Cerebellar cortex (tissue), 1 donor: ENCODE measurements at regions not wholly inside any gene's neighbourhood (a gene's known extent, or its start where the extent isn't known, plus 50 kb on each side); places are given as distances from the start of the nearest gene placed in this dataset.
A peak's percentile ranks its signal among the peaks of the same experiment; 100 is the strongest.

Source experiments
- DNase-seq: peaks from one replicate; pipeline ENCODE4 v3.0.0-alpha.2; 2015; ENCODE audit warnings: low spot score

DNA sequence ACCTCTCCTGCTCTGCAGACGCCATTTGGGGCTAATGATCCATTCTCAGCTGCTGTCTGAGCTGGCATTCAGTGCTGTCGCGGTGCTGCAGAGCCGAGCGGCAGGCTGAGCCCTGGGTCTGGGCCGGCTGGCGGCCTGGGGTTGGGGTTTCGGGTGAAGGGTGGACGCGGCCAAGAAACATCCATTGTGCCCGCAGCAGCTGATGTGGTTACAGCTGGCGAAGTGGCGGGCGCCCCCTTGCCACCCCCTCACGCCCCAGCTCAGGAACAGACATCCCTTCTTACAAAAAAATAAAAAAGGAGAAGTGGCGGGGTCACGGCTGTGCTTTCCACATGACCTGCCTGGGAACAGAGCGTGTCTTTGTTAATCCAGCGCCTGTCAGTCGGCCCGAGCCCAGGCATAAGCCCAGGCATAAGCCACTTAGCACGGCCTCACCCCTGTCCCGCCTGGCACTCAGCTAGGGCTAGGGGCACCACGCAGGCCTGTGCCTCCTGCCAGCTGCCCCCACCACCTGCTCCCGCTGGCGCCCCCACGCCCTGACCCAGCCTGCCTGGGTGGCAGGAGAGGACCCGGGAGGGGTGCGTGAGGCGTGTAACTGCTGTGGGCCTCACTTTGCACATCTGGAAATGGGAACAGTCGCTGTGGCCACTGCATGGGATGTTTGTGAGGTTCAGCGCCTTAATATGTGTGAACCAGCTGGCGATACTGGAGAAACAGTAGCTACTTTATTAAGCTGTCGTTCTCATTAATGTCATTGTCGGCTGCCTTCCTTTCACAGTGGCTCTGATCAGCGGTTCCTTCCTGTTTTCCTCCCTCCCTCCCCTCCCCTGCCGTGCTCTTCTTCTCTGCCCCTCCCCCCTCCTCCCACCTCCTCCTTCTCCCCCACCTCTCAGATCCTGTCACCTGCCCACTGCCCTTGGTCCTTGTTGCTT is 197.7 kb upstream of the CIBAR2 start:
- DNase-seq = no peak

GRCh38 chr16:85310868-85311585 is 198.8 kb upstream of the CIBAR2 start:
- peak; percentile 67 for DNase-seq

GRCh38 chr16:85311741-85312140 is 199.5 kb upstream of the CIBAR2 start:
- DNase-seq = no peak

GRCh38 chr16:85312174-85312573 is 199.9 kb upstream of the CIBAR2 start:
- no peak for DNase-seq

- DNase-seq = no peak
These were observed 200.6 kb upstream of the CIBAR2 start for GRCh38 chr16:85312642-85313525.

- DNase-seq = no peak
These were observed 201.4 kb upstream of the CIBAR2 start for GRCh38 chr16:85313526-85314301.

- no peak for DNase-seq
These were observed 202.3 kb upstream of the CIBAR2 start for GRCh38 chr16:85314512-85314971.

DNA sequence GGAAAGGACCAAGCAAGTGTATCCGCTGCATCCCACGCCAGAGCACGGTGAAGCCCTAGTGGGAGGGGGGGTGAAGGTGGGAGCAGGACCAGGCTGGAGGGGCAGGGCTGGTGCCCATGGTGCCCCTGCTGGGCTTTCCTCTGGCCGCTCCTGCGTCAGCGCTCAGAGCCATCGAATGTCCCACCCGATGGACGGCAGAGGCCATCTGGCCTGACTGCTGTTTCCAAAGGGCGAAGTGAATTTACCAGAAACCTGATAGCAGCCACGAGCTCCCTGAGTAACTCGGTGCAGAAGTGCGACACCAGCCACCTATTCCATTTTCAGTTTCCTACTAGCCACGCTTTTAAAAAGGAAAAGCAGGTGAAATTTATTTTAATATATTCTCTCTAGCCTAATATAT is 203.6 kb upstream of the CIBAR2 start:
- DNase-seq = no peak

DNA sequence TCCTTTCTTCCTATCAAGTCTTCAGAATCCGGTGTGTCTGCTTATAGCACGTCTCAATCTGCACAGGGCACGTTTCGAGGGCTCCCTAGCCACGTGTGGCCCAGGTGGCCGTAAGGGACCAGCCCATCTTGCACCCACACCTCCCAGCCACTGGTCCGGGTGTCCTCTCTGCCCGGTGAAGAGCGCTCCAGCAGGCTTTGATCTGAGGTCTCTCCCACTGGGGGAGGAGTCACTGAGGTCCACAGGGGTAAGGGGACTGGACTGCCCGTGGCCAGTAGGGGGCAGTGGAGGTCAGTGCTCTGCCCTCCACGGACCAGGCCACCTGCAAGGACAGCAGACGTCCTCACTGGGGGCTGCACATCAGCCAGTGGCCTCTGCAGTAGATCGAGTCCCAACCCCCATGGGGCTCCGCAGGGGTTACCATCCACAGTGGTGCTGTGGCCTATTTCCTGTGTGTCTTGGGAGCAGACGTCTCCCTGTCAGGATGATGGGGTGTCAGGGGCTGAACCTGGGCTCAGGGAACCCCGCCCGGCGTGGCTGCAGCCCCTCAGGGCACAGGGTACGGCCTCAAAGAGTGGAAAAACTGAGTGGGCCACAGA is 204.1 kb upstream of the CIBAR2 start:
- peak; percentile 72 for DNase-seq

DNA sequence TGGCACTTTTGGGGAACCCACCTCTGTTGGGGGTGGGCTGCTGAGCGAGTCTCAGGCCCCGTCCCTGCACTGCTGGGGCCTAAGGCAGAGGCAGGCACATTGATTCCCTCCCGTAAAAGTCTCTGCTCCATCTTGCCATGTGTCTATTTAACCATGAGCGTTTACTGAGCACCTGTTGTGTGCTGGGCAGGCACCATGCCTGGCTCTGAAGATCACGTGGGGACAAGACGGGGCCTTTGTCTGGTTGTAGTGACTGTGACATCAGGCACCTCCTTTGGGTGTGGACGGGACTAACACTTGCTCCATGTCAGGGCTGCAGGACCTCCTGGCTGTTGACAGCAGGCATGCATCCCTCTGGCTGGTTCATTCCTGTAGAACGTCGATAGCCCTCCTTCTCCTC is 204.7 kb upstream of the CIBAR2 start:
- peak; percentile 34 for DNase-seq

DNA sequence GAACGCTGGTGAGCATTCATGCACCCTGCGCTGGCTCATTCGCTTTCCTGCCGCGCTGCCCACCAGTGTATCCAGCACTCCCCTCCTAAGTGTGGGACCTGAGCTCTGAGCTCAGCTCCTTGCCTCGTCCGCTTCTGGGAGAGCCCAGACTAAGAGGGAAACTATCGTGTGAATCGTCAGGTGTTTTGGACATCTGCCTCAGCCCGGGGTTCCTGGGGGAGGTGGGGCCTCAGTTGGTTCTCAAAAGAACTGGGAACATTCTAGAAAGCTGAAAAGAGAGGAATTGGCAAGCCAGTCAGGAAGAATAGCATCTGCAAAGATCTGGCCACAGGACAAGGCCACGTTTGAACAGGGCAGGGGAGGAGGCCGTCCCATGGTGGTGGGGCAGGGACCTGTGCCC is 205.4 kb upstream of the CIBAR2 start:
- DNase-seq = no peak

DNA sequence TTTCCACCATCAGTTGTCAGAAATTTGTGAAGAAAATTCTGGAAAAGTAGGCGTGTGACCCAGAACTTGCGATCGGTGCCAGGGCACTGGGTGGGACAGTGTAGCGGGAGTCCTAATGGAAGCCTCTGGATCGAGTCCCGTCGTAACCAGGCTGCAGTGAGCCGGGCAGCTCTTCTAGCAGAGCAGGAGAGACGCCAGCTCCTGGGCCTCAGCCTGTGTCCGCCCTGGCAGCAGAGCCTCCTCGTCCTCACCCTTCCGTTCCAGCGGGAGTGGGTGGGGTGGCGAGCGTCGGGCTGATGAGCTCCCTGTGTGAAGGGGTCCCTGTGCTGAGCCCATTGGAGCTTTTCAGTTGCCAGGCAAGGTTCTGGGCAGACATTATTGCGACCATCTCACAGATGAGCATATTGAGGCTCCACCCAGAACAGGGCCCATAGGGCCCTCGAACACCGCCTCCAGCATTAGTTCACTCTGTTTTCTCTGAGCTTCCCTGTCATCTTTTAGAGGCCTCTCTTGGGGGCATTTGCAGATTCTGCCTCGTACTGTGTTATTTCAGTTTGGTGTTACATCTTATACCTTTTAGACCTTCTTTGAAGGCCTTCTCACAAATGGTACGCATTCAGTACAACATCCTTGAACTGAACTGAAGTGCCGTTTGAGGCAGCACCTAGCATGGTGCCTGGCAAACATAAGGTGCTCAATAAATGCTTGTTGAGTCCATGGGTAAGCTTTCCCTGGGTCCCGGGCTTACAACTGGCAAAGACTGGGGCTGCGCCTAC is 207.1 kb upstream of the CIBAR2 start:
- DNase-seq = no peak

DNA sequence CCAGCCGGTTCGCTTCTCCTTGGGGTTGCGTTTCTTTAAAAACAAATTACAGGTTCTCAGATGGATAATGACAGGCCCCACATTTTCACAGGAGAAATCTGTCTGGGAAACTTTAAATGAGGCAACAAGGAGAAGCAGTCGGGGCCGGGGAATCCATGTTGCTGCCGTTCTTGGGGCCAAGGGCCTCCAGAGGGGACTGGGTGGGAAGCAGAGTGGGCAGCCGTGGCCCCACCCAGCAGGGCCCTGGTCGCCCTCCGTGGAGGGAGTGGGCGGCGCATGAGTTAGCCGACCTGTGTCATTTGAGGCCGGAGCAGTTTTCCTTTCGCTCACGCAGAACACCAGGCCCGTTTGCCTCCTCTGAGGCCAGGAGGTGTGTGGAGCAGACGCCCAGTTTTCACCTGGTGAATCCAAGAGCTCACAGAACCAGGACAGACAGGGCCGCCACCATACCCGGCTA is 207.7 kb upstream of the CIBAR2 start:
- no peak for DNase-seq

GRCh38 chr16:85320677-85321385 is 208.6 kb upstream of the CIBAR2 start:
- DNase-seq = no peak

- DNase-seq = peak; percentile 85
These were observed 209.4 kb upstream of the CIBAR2 start for GRCh38 chr16:85321509-85322271.

DNA sequence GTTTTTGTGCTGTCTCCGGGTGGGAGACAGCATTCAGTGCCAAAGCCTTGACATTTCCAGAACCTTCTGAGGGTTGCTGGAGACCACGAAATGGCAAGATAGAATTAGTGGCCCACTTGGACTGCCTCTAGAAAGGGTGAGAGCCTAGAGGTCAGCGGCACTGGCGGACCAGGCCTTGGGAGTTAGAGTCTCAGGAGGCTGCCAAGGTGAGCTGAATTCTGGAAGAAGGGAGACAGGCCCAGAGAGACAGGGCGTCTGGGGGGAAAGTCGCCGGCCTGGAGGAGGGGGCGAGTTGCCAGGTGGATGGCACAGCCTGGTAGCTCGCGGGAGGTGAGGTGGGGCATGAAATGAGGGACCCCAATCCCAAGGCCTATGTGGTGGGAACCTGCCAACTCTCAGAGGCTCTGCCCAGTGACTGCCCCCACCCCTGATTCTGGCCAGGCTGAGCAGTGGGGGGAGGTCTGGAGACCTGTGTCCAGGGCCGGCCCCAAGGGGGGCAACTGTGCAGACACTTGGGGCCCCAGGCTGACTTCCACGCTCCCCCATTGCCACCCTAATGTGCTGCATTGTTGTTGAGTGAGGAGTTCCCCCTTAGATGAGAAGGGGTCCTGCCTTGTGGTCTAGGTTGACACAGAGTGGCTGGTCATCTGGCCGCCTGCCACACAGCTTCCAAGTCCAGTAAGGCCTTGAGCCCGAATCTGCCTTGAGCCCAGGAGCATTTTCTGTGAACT is 211.1 kb upstream of the CIBAR2 start:
- DNase-seq = no peak

GRCh38 chr16:85323961-85324253 is 211.6 kb upstream of the CIBAR2 start:
- DNase-seq = no peak

DNA sequence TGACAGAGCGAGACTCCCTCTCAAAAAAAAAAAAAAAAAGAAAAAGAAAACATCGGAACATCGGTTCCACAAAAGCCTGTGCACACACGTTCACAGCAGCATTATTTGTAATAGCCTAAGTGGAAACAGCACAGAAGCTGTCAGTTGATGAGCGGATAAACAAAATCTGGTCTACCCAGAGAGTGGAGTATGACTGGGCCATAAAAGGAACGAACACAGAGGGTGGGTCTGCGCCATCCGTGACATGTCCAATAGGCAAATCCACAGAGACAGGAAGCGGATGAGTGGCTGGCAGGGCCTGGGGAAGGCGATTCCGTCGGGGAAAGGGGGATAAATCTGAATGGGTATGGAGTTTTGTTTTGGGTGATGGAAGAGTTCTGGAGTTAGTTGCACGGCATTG is 212.2 kb upstream of the CIBAR2 start:
- no peak for DNase-seq
